GM12878 (cell line): ENCODE measurements at regions not wholly inside any gene's neighbourhood (a gene's known extent, or its start where the extent isn't known, plus 50 kb on each side); places are given as distances from the start of the nearest gene placed in this dataset.

Experiments
- ATAC-seq: fragments of 200-7000 bp; cut with Tn5 transposase; 3 replicates; pipeline ENCODE4 v1.9.1; 2020; ENCODE audit warnings: mild to moderate bottlenecking, moderate library complexity
- BruUV-seq: library from RNA; stranded (reverse); fragments of 400-500 nt; replicated peaks from 2 replicates; lab custom pipeline; 2021; lab: Mats Ljungman, UMichigan
- CTCF ChIA-PET: fragments of 300-600 bp; sonication (Branson Sonifier 250); formaldehyde crosslinking; extraction: SDS; loops from one replicate; lab custom pipeline; 2021; ENCODE audit warnings: inconsistent platforms; lab: Yijun Ruan, JAX
- POLR2A ChIA-PET: fragments of 350-600 bp; formaldehyde crosslinking; extraction: SDS; loops from one replicate; lab custom pipeline; 2021; ENCODE audit warnings: inconsistent platforms; lab: Charles Lee
- RAD21 ChIA-PET: fragments of 300-600 bp; sonication (Branson Sonifier 250); formaldehyde crosslinking; loops from one replicate; lab custom pipeline; 2023; ENCODE audit warnings: antibody characterized with exemption; ENCODE audit not compliant: unreplicated experiment; lab: Charles Lee
- SMC1A ChIA-PET: fragments of 300-600 bp; sonication (Branson Sonifier 250); formaldehyde crosslinking; loops from one replicate; lab custom pipeline; 2023; ENCODE audit not compliant: unreplicated experiment, uncharacterized antibody; lab: Charles Lee
- DNase-seq: peaks from one replicate; pipeline ENCODE4 v3.0.0-alpha.2; 2011; ENCODE audit warnings: low read depth, low spot score
- FAIRE-seq: peaks from 3 replicates; lab custom pipeline; 2011; peaks lifted over from hg19 to GRCh38; lab: Jason Lieb, UNC
- H2AFZ ChIP-seq: 2 replicates; pipeline ENCODE4 v1.6.0; 2011; ENCODE audit warnings: low read depth, low read length, control low read depth; ENCODE audit not compliant: control insufficient read depth
- H3K27ac ChIP-seq: 2 replicates; pipeline ENCODE4 v1.5.1; 2011; ENCODE audit warnings: control low read depth; ENCODE audit not compliant: control insufficient read depth, insufficient read depth
- H3K27me3 ChIP-seq, 2 experiments: replicated peaks in 1 of 2; 2 replicates each; pipeline versions ENCODE4 v1.6.0 to v1.6.1; 2011; ENCODE audit warnings: low read length in 1 of 2; ENCODE audit not compliant: control insufficient read depth in 2 of 2, insufficient read depth in 2 of 2
- H3K36me3 ChIP-seq, 2 experiments: 2 replicates each; pipeline ENCODE4 v1.5.1; 2011; ENCODE audit warnings: low read length in 1 of 2; ENCODE audit not compliant: control insufficient read depth in 2 of 2, insufficient read depth in 2 of 2
- H3K4me1 ChIP-seq: 2 replicates; pipeline ENCODE4 v1.6.1; 2011; ENCODE audit warnings: mild to moderate bottlenecking, low read length, moderate library complexity, mixed read lengths; ENCODE audit not compliant: control insufficient read depth, insufficient read depth
- H3K4me2 ChIP-seq: 2 replicates; pipeline ENCODE4 v1.6.0; 2011; ENCODE audit warnings: control low read depth; ENCODE audit not compliant: control insufficient read depth, insufficient read depth
- H3K4me3 ChIP-seq: fragments of 200-600 bp; sonication (generic); 2 replicates; pipeline ENCODE4 v1.5.1; 2016
- H3K79me2 ChIP-seq: 2 replicates; pipeline ENCODE4 v1.6.0; 2011; ENCODE audit warnings: low read length; ENCODE audit not compliant: control insufficient read depth, insufficient read depth
- H3K9ac ChIP-seq: 2 replicates; pipeline ENCODE4 v1.8.0; 2011; ENCODE audit warnings: low read length, control low read depth, mixed read lengths; ENCODE audit not compliant: control insufficient read depth, insufficient read depth
- H3K9me3 ChIP-seq: replicated peaks from 3 replicates; pipeline ENCODE4 v1.5.1; 2011; ENCODE audit warnings: mild to moderate bottlenecking, low read length; ENCODE audit not compliant: control insufficient read depth, insufficient read depth
- H4K20me1 ChIP-seq: 2 replicates; pipeline ENCODE4 v1.6.0; 2011; ENCODE audit not compliant: control insufficient read depth, insufficient read depth
- CREB1 ChIP-seq: IDR thresholded peaks from 2 replicates; pipeline ENCODE4 v1.6.1; 2012; ENCODE audit warnings: low read depth, mild to moderate bottlenecking, inconsistent platforms
- CREM ChIP-seq: IDR thresholded peaks from 2 replicates; pipeline ENCODE4 v1.6.1; 2014; ENCODE audit warnings: antibody characterized with exemption, low read depth
- ETV6 ChIP-seq, 2 experiments: fragments of 450-650 bp in 1 of 2; IDR thresholded peaks in 1 of 2; conservative IDR thresholded peaks in 1 of 2; 2 replicates each; pipeline ENCODE4 v1.6.1; 2014; ENCODE audit warnings: antibody characterized with exemption in 1 of 2, borderline replicate concordance in 1 of 2, low read depth in 1 of 2, mild to moderate bottlenecking in 1 of 2, moderate library complexity in 1 of 2
- HDAC6 ChIP-seq: fragments of 200-600 bp; sonication (generic); IDR thresholded peaks from one replicate; pipeline ENCODE4 v1.8.0; 2017; ENCODE audit warnings: antibody characterized with exemption; ENCODE audit not compliant: unreplicated experiment
- IKZF1 ChIP-seq: fragments of 450-650 bp; conservative IDR thresholded peaks from 2 replicates; pipeline ENCODE4 v1.6.1; 2017; ENCODE audit warnings: antibody characterized with exemption, mild to moderate bottlenecking
- IRF4 ChIP-seq: IDR thresholded peaks from 2 replicates; pipeline ENCODE4 v1.6.1; 2011; ENCODE audit warnings: low read depth, low read length
- MYC ChIP-seq: IDR thresholded peaks from 2 replicates; pipeline ENCODE4 v1.6.1; 2011; ENCODE audit warnings: mild to moderate bottlenecking, low read length, moderate library complexity, inconsistent platforms; ENCODE audit not compliant: insufficient read depth, insufficient replicate concordance, insufficient read length, severe bottlenecking
- SMC3 ChIP-seq: IDR thresholded peaks from 2 replicates; pipeline ENCODE4 v1.6.1; 2011; ENCODE audit warnings: low read length, improper control_type of control experiment, borderline replicate concordance
- SP1 ChIP-seq: IDR thresholded peaks from one replicate; pipeline ENCODE4 v1.6.1; 2011; ENCODE audit warnings: low read depth, low read length
- TCF7 ChIP-seq: IDR thresholded peaks from 2 replicates; pipeline ENCODE4 v1.6.1; 2014; ENCODE audit warnings: antibody characterized with exemption, borderline replicate concordance
- WGBS: methylation state at CpG from one replicate; pipeline ENCODE4 v1.1.6; 2016; ENCODE audit warnings: low lambda C conversion rate; ENCODE audit not compliant: insufficient replicate concordance, insufficient coverage; ENCODE audit errors: missing lambda C conversion rate; 5-methylcytosine and 5-hydroxymethylcytosine counted together
- in situ Hi-C: fragments of 300-500 bp; cut with MboI; formaldehyde crosslinking; loops from 9 replicates; pipeline ENCODE4 v1.14.3; 2018; ENCODE audit warnings: mixed read lengths
- intact Hi-C: fragments of 100-400 bp; cut with micrococcal nuclease; formaldehyde crosslinking; loops from one replicate; pipeline ENCODE4 v1.14.2; 2022; ENCODE audit not compliant: unreplicated experiment
- TF ChIP-seq, protein P1 (sequence below): fragments of 450-650 bp; formaldehyde crosslinking; IDR thresholded peaks from 2 replicates; pipeline ENCODE4 v1.4.0; 2022; ENCODE audit warnings: mild to moderate bottlenecking, moderate library complexity
- TF ChIP-seq, protein P2 (sequence below): fragments of 450-650 bp; IDR thresholded peaks from 2 replicates; pipeline ENCODE4 v1.6.1; 2017; ENCODE audit warnings: antibody characterized with exemption, mild to moderate bottlenecking, moderate library complexity

DNA sequence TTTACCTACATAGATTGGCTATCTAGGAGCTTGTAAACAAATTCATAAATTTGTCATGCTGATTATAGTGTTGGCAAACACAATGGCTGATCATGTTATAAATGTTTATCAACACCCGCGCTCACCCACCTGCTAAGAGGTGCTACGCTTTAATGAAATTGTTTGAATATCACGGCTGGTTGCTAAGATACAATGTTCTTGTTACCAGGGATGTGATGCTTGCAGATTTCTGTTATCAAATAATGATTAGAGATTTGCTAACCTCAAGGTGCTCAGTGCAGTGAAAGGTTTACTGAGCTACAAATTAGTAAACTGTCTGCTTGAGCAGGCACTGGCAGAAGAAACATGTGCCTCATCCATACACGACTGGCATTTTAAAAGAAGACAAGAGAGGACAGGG lies 160.0 kb upstream of the ZEB2 start (continued):
- no peak for TF ChIP-seq TCF7
- no peak for TF ChIP-seq MYC
- no peak for TF ChIP-seq HDAC6
- no peak for TF ChIP-seq CREB1
- TF ChIP-seq, protein P1, sequence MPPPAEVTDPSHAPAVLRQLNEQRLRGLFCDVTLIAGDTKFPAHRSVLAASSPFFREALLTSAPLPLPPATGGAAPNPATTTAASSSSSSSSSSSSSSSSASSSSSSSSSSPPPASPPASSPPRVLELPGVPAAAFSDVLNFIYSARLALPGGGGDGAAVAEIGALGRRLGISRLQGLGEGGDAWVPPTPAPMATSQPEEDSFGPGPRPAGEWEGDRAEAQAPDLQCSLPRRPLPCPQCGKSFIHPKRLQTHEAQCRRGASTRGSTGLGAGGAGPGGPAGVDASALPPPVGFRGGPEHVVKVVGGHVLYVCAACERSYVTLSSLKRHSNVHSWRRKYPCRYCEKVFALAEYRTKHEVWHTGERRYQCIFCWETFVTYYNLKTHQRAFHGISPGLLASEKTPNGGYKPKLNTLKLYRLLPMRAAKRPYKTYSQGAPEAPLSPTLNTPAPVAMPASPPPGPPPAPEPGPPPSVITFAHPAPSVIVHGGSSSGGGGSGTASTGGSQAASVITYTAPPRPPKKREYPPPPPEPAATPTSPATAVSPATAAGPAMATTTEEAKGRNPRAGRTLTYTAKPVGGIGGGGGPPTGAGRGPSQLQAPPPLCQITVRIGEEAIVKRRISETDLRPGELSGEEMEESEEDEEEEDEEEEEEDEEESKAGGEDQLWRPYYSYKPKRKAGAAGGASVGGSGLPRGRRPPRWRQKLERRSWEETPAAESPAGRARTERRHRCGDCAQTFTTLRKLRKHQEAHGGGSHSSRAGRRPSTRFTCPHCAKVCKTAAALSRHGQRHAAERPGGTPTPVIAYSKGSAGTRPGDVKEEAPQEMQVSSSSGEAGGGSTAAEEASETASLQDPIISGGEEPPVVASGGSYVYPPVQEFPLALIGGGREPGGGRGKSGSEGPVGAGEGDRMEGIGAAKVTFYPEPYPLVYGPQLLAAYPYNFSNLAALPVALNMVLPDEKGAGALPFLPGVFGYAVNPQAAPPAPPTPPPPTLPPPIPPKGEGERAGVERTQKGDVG (CRISPR knock-in tag) = no peak
- TF ChIP-seq IKZF1 = no peak

DNA sequence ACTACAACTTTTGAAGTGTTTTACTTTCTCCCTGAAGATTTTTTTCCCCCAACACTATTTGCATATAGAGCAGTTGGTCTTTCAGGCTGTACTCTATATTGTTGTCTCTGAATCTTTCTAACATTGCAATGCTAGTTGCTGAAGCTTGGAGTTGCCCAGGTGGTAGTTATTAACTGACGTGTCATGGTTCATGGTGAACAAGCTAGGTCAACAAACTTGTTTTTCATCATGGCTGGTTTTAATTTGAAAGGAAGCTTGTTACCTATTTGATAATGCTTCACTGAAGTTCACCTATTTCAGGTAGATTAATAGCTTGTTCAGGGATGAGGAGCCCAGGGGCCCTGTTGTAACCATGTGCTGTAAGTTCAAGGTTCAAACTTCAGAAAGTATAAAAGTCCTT lies 158.8 kb upstream of the ZEB2 start:
- Histone ChIP-seq H3K4me2 (no peak overlapping the region), H3K9me3 (no peaks in the 10 kb centered on the region), H3K79me2 (no peaks in the 10 kb centered on the region), H3K4me1 (no peaks in the 10 kb centered on the region), H4K20me1 (no peaks in the 10 kb centered on the region), H2AFZ (no peak overlapping the region), H3K27ac (no peak overlapping the region), H3K27me3 (peaks cover 0 to 2% of the 10 kb centered on the region in 2 experiments; a peak in 1 of 4 replicates), H3K9ac (no peak overlapping the region), H3K36me3 (no peaks in the 10 kb centered on the region), H3K4me3 (no peak overlapping the region)
- no peak for FAIRE-seq
- BruUV-seq = no TSS peak
- CTCF ChIA-PET = interaction anchor here (1.0 kb wide), 1 partner anchor 15 kb away, joined by 3 read pairs; no protein-coding TSS in a partner anchor
- 0% methylated on average over 1 of the region's 1 CpG for WGBS
- no peak for DNase-seq
- POLR2A ChIA-PET = no interaction called here
- ATAC-seq = no peak
- intact Hi-C loops = no loop called here
- SMC1A ChIA-PET = no interaction called here
- in situ Hi-C loops = no loop called here
- RAD21 ChIA-PET = no interaction called here
- TF ChIP-seq SMC3 (no peak), IRF4 (no peak), SP1 (no peak), CREM (no peak), ETV6 (conservative IDR thresholded peaks at IDR 0.05 in 1 of 2, IDR thresholded peaks at IDR 0.05 in 1 of 2; ENCODE audit: borderline replicate concordance in 1 of 2, low read depth in 1 of 2) (no peak)
- TF ChIP-seq, protein P2, sequence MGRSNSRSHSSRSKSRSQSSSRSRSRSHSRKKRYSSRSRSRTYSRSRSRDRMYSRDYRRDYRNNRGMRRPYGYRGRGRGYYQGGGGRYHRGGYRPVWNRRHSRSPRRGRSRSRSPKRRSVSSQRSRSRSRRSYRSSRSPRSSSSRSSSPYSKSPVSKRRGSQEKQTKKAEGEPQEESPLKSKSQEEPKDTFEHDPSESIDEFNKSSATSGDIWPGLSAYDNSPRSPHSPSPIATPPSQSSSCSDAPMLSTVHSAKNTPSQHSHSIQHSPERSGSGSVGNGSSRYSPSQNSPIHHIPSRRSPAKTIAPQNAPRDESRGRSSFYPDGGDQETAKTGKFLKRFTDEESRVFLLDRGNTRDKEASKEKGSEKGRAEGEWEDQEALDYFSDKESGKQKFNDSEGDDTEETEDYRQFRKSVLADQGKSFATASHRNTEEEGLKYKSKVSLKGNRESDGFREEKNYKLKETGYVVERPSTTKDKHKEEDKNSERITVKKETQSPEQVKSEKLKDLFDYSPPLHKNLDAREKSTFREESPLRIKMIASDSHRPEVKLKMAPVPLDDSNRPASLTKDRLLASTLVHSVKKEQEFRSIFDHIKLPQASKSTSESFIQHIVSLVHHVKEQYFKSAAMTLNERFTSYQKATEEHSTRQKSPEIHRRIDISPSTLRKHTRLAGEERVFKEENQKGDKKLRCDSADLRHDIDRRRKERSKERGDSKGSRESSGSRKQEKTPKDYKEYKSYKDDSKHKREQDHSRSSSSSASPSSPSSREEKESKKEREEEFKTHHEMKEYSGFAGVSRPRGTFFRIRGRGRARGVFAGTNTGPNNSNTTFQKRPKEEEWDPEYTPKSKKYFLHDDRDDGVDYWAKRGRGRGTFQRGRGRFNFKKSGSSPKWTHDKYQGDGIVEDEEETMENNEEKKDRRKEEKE = no peak
